NCI-H524 treated with DMSO at 0.1 percent for 48 hours (cell line): ENCODE measurements at regions not wholly inside any gene's neighbourhood (a gene's known extent, or its start where the extent isn't known, plus 50 kb on each side); places are given as distances from the start of the nearest gene placed in this dataset.

ENCODE experiments used
- DNase-seq: peaks from one replicate; lab custom pipeline; 2025; lab: John Stamatoyannopoulos, UW

- no peak for DNase-seq
Observed at GRCh38 chr16:65667011-65667578, 545.2 kb upstream of the CDH11 start.

GRCh38 chr16:65666132-65666941 lies 544.5 kb upstream of the CDH11 start:
- no peak for DNase-seq

DNA sequence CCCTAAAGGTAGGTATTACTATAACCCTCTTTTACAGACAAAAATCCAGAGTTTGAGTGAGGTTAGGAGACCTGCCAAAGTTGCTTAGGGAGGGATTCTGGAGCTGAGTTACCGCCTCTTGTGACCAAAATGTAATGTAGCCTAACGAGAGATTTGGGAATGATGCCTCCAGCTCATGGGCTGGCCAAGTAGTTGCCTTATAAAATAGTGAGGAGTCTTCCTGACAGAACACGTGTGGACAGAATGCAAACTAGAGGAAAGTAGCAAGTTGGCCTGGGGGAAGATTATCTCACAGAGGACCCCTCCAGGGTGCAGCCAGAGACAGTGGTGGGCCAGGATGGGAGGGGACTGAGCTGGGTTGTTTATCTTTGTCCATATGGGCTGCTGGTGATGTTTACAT lies 543.7 kb upstream of the CDH11 start:
- DNase-seq = no peak

DNA sequence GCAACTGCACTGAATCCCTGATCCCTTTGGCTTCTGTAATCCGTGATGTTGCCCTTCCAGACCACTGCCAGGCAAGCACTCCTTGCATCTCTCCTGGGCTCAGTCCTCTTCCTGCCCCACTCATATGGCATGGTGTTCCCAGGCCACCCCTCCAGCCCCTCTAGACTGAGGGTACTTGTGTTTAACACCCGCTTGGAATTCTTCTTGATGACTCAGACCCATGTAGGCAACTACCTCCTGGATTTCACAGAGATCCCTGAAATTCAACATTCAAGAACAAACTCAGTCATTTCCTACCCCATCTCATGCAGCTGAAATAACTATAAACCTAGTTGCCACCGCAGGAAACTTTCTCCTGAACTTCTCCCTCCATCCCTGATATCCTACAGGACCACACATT lies 541.9 kb upstream of the CDH11 start:
- no peak for DNase-seq

DNA sequence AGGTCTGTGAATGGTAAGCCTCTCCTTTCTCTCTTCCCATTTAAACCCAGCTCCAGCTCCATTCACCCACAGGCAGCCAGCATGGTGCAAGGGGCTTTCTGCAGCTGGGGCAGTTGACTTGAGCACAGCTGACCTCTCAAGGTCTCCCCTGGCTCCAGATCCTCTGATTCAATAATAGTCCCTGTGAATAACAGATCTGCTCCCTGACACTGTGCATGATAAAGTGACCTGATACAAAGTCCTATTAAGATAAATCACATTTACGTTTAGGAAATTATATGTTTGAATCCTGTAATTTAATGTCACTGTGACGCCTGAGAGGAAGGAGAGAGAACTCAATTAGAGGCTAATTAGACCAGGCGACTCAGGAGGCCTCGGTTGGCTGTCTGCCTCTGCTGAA lies 540.4 kb upstream of the CDH11 start:
- DNase-seq = no peak

GRCh38 chr16:65661558-65661957 lies 539.7 kb upstream of the CDH11 start:
- DNase-seq = no peak

GRCh38 chr16:65660390-65660789 lies 538.5 kb upstream of the CDH11 start:
- no peak for DNase-seq

GRCh38 chr16:65659758-65660157 lies 537.9 kb upstream of the CDH11 start:
- DNase-seq = no peak

- no peak for DNase-seq
Observed at GRCh38 chr16:65658787-65659220, 536.9 kb upstream of the CDH11 start.

DNA sequence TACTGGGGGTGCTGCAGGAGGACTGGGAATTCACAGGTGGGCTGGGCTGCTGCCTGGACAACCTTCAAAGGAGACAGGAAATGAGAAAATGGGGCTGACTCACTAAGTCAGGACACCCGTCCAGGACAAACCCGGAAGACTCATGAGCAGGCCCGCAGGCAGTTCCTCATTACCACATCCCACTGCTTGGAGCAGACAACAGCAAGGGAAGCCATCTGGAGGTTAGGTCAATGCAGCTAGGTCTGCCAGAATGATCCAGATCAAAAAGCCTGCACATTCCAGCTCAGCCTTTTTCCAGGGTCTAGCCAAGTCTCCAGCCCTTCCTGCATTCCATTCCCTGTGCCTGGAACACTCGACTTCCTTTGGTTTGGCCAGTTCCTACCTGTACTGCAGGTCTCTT lies 536.5 kb upstream of the CDH11 start:
- no peak for DNase-seq

DNA sequence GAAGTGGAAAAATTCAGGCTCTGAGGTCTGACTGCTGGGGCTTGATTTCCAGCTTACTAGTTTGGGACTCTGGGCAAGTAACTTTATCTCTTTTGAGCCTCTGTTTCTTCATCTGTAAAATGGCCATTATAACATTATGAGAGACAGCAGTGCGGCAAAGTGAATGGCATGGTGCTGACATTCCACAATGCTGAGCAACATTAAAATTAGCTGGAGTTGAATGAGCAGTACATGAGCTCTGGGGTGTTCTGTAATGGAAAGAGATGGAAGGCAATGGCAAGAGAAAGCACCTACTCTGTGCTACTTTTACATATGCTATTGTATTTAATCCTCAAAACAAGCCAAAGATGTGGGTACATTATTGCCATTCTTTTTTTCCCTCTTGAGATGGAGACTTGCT lies 535.7 kb upstream of the CDH11 start:
- DNase-seq = no peak

- no peak for DNase-seq
Observed at GRCh38 chr16:65657071-65657494, 535.2 kb upstream of the CDH11 start.

DNA sequence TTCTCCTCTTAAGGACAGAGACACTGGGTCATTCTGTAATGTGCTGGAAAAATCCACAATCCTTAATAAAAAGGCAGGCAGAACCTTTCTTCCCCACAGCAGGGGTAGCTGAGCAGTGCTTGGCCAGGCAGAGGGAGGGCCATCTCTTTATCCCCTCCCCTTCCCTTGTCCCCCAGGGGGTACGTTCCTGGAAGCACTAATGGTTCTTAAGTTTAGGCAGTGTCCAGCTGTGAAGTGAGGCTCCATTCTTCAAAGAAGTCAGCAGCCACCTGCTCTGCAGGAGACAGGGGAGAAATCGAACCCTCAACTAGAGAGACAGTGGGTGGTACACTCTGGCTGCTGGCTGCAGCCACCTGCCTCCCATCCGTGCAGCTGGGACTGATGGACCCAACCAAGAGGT lies 533.9 kb upstream of the CDH11 start:
- no peak for DNase-seq

- DNase-seq = no peak
Observed at GRCh38 chr16:65648101-65648500, 526.2 kb upstream of the CDH11 start.

- DNase-seq = no peak
Observed at GRCh38 chr16:65644821-65645220, 523.0 kb upstream of the CDH11 start.

DNA sequence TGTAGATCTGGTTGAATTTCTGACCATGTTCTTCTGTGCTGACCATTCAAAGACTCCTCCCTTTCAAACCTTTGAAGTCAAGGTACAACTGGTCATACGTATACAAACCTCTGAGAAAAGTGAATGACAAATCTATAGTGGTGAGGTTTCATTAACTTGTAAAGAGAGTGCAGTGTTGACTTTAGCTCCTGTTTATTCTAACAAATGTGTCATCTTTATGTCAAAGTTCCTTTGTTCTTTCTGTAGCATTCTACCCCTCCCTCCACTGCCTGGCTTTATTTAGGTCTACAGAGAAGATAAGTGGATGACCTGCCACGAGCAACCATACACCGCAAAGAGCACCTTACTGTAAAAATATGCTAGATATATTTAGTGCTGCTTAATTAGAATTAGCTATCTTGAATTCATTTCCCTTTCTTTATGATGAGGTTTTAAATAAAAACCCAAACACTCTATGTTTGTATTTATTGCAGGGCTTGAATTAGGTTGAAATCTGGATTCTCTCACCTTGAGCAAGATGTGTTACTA lies 520.0 kb upstream of the CDH11 start:
- no peak for DNase-seq

DNA sequence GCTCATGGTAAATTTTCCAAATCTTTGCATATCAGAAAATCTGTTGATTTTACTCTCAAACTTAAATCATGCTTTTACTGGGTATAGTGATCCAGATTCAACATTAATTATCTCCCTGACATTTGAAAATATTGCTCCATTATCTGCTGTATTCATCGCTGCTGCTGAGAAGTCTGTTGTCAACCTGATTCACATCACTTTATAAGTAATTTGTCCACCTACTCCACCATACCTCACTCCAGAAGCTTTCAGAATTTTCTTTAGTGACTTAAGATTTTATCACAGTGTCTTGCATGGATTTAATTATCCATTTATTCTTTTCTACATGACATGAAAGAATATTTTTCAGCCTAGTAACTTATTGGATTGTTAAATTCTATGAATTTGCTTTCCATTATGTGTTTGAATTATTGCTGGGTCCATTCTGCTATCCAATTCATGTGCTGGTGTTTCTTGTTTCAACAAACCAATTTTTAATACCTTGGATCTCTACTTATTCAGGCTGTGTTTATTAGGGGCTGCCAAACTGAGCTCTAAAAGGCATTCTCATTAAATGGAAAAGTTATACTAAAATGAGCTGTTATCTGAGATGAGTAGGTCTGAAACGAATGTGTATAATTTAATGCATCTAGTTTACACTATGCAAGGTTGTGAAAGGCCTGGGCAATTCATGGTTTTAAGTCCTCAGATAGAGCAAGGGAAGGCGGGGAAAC lies 519.3 kb upstream of the CDH11 start:
- DNase-seq = no peak

DNA sequence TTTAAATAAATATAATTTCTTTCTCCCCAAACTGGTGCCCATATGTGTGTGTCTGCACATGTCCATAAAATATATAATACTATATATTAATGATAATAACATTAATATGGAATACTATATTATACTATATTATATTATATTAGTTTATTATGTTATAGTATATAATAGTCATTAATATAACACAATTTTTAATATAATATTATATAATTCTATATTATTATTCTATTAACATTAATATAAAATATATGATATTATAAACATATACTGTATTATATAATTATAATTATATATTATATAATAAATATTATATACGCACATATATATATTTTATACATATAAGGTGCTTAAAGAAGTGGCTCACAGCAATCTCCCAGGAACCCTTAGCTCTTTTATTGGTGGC lies 513.0 kb upstream of the CDH11 start:
- DNase-seq = no peak

GRCh38 chr16:65634291-65634690 lies 512.4 kb upstream of the CDH11 start:
- DNase-seq = no peak

DNA sequence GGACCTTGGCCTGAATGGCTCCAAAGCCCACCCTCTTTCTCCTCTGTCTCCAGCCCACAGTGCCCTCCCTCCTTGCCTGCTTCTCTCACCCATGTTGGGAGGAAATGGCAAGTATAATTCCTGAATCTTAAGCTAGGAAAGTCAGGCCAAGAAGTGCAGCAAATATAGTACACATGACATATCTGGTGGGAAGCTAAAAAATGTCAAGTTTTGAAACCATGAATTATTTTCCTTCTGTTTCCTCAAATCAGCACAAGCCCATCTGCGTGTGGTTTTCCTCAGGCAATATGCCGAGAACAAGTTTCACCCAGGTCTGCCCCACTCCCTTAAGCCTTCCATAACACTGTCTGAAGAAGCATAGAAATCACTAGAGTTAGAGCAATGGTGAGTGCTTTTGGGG lies 502.8 kb upstream of the CDH11 start:
- no peak for DNase-seq

DNA sequence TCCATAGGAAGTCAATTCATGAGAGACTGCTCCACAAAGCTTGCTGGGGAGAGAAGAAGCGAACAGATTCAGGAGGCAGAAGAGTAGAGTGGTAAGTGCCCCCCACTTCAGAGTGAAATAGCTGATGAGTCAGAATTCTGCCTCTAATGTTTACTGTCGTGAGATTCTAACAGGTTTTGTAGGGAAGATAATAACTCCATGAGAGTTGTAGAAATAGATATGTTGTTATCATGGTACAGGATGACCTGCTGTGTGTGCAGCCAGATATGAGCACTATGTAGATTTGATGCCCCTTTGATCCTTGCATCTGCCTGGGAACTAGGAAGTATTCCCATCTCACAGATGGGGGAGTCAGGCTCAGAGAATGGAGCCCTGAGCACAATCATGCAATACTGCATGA lies 502.4 kb upstream of the CDH11 start:
- no peak for DNase-seq

DNA sequence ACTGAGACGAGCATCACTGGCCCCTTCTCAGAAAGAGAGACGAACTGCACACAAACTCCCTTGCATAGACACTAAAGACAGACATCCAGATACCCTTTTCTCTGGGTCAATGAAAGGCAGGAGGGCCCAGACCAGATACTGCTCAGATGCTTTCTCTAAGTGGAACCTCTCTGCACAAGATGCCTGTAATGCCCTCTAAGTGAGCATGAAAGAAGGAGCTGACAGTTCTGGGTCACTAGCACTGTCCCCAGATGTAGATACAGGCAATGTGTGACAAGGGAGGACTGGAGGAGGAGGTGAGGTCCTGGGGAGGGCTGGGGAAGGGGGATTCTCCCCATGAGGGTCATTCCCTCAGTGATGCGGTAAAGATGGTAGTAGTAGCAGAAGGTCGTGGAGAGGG lies 501.0 kb upstream of the CDH11 start:
- DNase-seq = no peak

DNA sequence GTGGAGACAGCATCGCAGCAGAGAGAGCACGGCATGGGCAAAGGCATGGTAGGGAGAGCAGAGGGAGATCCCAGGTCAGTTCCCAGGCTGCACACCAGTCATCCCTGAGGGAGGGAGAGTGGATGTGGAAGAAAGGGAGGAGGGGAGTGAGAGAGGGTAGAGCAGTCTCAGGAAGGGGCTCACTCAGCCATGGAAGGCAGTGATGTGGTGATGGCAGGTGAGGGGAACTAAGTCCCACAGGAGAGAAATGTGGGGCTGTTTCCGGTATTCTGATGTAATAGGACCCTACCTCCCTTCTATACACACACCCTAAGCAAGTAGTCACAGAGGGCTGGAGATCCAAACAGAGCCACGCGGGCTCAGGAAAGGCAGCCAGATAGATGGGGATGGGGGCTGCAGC lies 500.3 kb upstream of the CDH11 start:
- no peak for DNase-seq
